ENCODE measurements at regions not wholly inside any gene's neighbourhood (a gene's known extent, or its start where the extent isn't known, plus 50 kb on each side); places are given as distances from the start of the nearest gene placed in this dataset.

- Histone ChIP-seq H3K27ac (ENCODE audit: low read length) (peak overlapping the region; percentile 47), H3K36me3 (ENCODE audit: control insufficient read depth in 2 of 2, insufficient read depth in 2 of 2, low read length in 2 of 2) (peaks cover 0 to 5% of the 10 kb centered on the region in 2 donors), H3K4me1 (ENCODE audit: control insufficient read depth, insufficient read depth, low read length) (peaks cover 6% of the 10 kb centered on the region), H3K4me3 (ENCODE audit: low read length in 2 of 2) (no peak overlapping the region), H3K9me3 (ENCODE audit: control insufficient read depth in 2 of 2, low read length in 2 of 2) (no peaks in the 10 kb centered on the region), H3K27me3 (ENCODE audit: control insufficient read depth in 1 of 2, insufficient read depth in 2 of 2, low read length in 2 of 2) (no peaks in the 10 kb centered on the region), H3K9ac (ENCODE audit: low read length in 2 of 2) (no peak overlapping the region)
These were observed 106.2 kb downstream of the NIBAN1 start for GRCh38 chr1:184867866-184868689.

GRCh38 chr1:184866991-184867788, 107.1 kb downstream of the NIBAN1 start:
- peak overlapping the region; percentile 47 for H3K27ac ChIP-seq (ENCODE audit: low read length)
- H3K4me1 ChIP-seq (ENCODE audit: control insufficient read depth, insufficient read depth, low read length) = peaks cover 6% of the 10 kb centered on the region
- H3K4me3 ChIP-seq (ENCODE audit: low read length in 2 of 2) = no peak overlapping the region
- peaks cover 0 to 5% of the 10 kb centered on the region in 2 donors for H3K36me3 ChIP-seq (ENCODE audit: control insufficient read depth in 2 of 2, insufficient read depth in 2 of 2, low read length in 2 of 2)
- no peaks in the 10 kb centered on the region for H3K27me3 ChIP-seq (ENCODE audit: control insufficient read depth in 1 of 2, insufficient read depth in 2 of 2, low read length in 2 of 2)
- H3K9me3 ChIP-seq (ENCODE audit: control insufficient read depth in 2 of 2, low read length in 2 of 2) = no peaks in the 10 kb centered on the region
- H3K9ac ChIP-seq (ENCODE audit: low read length in 2 of 2) = peak overlapping the region in 1 of 2 donors; percentile 5

GRCh38 chr1:184866586-184866985, 107.7 kb downstream of the NIBAN1 start:
- H3K4me3 ChIP-seq (ENCODE audit: low read length in 2 of 2) = no peak overlapping the region
- peak overlapping the region in 1 of 2 donors; percentile 5 for H3K9ac ChIP-seq (ENCODE audit: low read length in 2 of 2)
- H3K4me1 ChIP-seq (ENCODE audit: control insufficient read depth, insufficient read depth, low read length) = peaks cover 6% of the 10 kb centered on the region
- no peaks in the 10 kb centered on the region for H3K9me3 ChIP-seq (ENCODE audit: control insufficient read depth in 2 of 2, low read length in 2 of 2)
- peak overlapping the region; percentile 47 for H3K27ac ChIP-seq (ENCODE audit: low read length)
- H3K36me3 ChIP-seq (ENCODE audit: control insufficient read depth in 2 of 2, insufficient read depth in 2 of 2, low read length in 2 of 2) = peaks cover 0 to 5% of the 10 kb centered on the region in 2 donors
- H3K27me3 ChIP-seq (ENCODE audit: control insufficient read depth in 1 of 2, insufficient read depth in 2 of 2, low read length in 2 of 2) = no peaks in the 10 kb centered on the region

GRCh38 chr1:184865831-184866230, 108.5 kb downstream of the NIBAN1 start:
- peaks cover 0 to 5% of the 10 kb centered on the region in 2 donors for H3K36me3 ChIP-seq (ENCODE audit: control insufficient read depth in 2 of 2, insufficient read depth in 2 of 2, low read length in 2 of 2)
- H3K27ac ChIP-seq (ENCODE audit: low read length) = no peak overlapping the region
- no peak overlapping the region for H3K4me3 ChIP-seq (ENCODE audit: low read length in 2 of 2)
- H3K27me3 ChIP-seq (ENCODE audit: control insufficient read depth in 1 of 2, insufficient read depth in 2 of 2, low read length in 2 of 2) = no peaks in the 10 kb centered on the region
- H3K4me1 ChIP-seq (ENCODE audit: control insufficient read depth, insufficient read depth, low read length) = peaks cover 6% of the 10 kb centered on the region
- no peak overlapping the region for H3K9ac ChIP-seq (ENCODE audit: low read length in 2 of 2)
- no peaks in the 10 kb centered on the region for H3K9me3 ChIP-seq (ENCODE audit: control insufficient read depth in 2 of 2, low read length in 2 of 2)

- H3K36me3 ChIP-seq (ENCODE audit: control insufficient read depth in 2 of 2, insufficient read depth in 2 of 2, low read length in 2 of 2) = no peaks in the 10 kb centered on the region
- H3K9ac ChIP-seq (ENCODE audit: low read length in 2 of 2) = no peak overlapping the region
- H3K27me3 ChIP-seq (ENCODE audit: control insufficient read depth in 1 of 2, insufficient read depth in 2 of 2, low read length in 2 of 2) = no peaks in the 10 kb centered on the region
- H3K27ac ChIP-seq (ENCODE audit: low read length) = no peak overlapping the region
- no peaks in the 10 kb centered on the region for H3K4me1 ChIP-seq (ENCODE audit: control insufficient read depth, insufficient read depth, low read length)
- no peaks in the 10 kb centered on the region for H3K9me3 ChIP-seq (ENCODE audit: control insufficient read depth in 2 of 2, low read length in 2 of 2)
- H3K4me3 ChIP-seq (ENCODE audit: low read length in 2 of 2) = no peak overlapping the region
These were observed 107.2 kb upstream of the EDEM3 start for GRCh38 chr1:184861755-184862336.

- H3K27ac ChIP-seq (ENCODE audit: low read length) = no peak overlapping the region
- peaks cover 0 to 3% of the 10 kb centered on the region in 2 donors for H3K36me3 ChIP-seq (ENCODE audit: control insufficient read depth in 2 of 2, insufficient read depth in 2 of 2, low read length in 2 of 2)
These were observed 106.5 kb upstream of the EDEM3 start for GRCh38 chr1:184860985-184861754.

GRCh38 chr1:184860535-184860934, 105.9 kb upstream of the EDEM3 start:
- Histone ChIP-seq H3K36me3 (ENCODE audit: control insufficient read depth in 2 of 2, insufficient read depth in 2 of 2, low read length in 2 of 2) (peaks cover 0 to 3% of the 10 kb centered on the region in 2 donors), H3K27ac (ENCODE audit: low read length) (no peak overlapping the region), H3K4me1 (ENCODE audit: control insufficient read depth, insufficient read depth, low read length) (no peaks in the 10 kb centered on the region)

More at GRCh38 chr1:184860985-184861754, 106.5 kb upstream of the EDEM3 start:
- H3K4me3 ChIP-seq (ENCODE audit: low read length in 2 of 2) = no peak overlapping the region
- no peak overlapping the region for H3K9ac ChIP-seq (ENCODE audit: low read length in 2 of 2)
- no peaks in the 10 kb centered on the region for H3K9me3 ChIP-seq (ENCODE audit: control insufficient read depth in 2 of 2, low read length in 2 of 2)
- H3K27me3 ChIP-seq (ENCODE audit: control insufficient read depth in 1 of 2, insufficient read depth in 2 of 2, low read length in 2 of 2) = no peaks in the 10 kb centered on the region
- no peaks in the 10 kb centered on the region for H3K4me1 ChIP-seq (ENCODE audit: control insufficient read depth, insufficient read depth, low read length)

GRCh38 chr1:184859381-184860105, 104.9 kb upstream of the EDEM3 start:
- Histone ChIP-seq H3K9me3 (ENCODE audit: control insufficient read depth in 2 of 2, low read length in 2 of 2) (no peaks in the 10 kb centered on the region), H3K27ac (ENCODE audit: low read length) (no peak overlapping the region), H3K4me1 (ENCODE audit: control insufficient read depth, insufficient read depth, low read length) (no peaks in the 10 kb centered on the region), H3K27me3 (ENCODE audit: control insufficient read depth in 1 of 2, insufficient read depth in 2 of 2, low read length in 2 of 2) (no peaks in the 10 kb centered on the region), H3K4me3 (ENCODE audit: low read length in 2 of 2) (no peak overlapping the region), H3K36me3 (ENCODE audit: control insufficient read depth in 2 of 2, insufficient read depth in 2 of 2, low read length in 2 of 2) (peaks cover 0 to 3% of the 10 kb centered on the region in 2 donors), H3K9ac (ENCODE audit: low read length in 2 of 2) (no peak overlapping the region)

More at GRCh38 chr1:184860535-184860934, 105.9 kb upstream of the EDEM3 start:
- Histone ChIP-seq H3K27me3 (ENCODE audit: control insufficient read depth in 1 of 2, insufficient read depth in 2 of 2, low read length in 2 of 2) (no peaks in the 10 kb centered on the region), H3K9me3 (ENCODE audit: control insufficient read depth in 2 of 2, low read length in 2 of 2) (no peaks in the 10 kb centered on the region), H3K9ac (ENCODE audit: low read length in 2 of 2) (no peak overlapping the region), H3K4me3 (ENCODE audit: low read length in 2 of 2) (no peak overlapping the region)

- Histone ChIP-seq H3K9ac (ENCODE audit: low read length in 2 of 2) (no peak overlapping the region), H3K36me3 (ENCODE audit: control insufficient read depth in 2 of 2, insufficient read depth in 2 of 2, low read length in 2 of 2) (peaks cover 0 to 3% of the 10 kb centered on the region in 2 donors), H3K27me3 (ENCODE audit: control insufficient read depth in 1 of 2, insufficient read depth in 2 of 2, low read length in 2 of 2) (no peaks in the 10 kb centered on the region), H3K9me3 (ENCODE audit: control insufficient read depth in 2 of 2, low read length in 2 of 2) (no peaks in the 10 kb centered on the region), H3K4me3 (ENCODE audit: low read length in 2 of 2) (no peak overlapping the region), H3K4me1 (ENCODE audit: control insufficient read depth, insufficient read depth, low read length) (no peaks in the 10 kb centered on the region), H3K27ac (ENCODE audit: low read length) (no peak overlapping the region)
These were observed 103.6 kb upstream of the EDEM3 start for GRCh38 chr1:184858288-184858687.

Data from stomach smooth muscle (tissue), 2 donors.